HEK293 (cell line): ENCODE measurements at regions not wholly inside any gene's neighbourhood (a gene's known extent, or its start where the extent isn't known, plus 50 kb on each side); places are given as distances from the start of the nearest gene placed in this dataset.

Experiments
- CTCF ChIA-PET: fragments of 350-600 bp; formaldehyde crosslinking; extraction: SDS; loops from one replicate; lab custom pipeline; 2021; ENCODE audit warnings: antibody characterized with exemption; lab: Yijun Ruan, JAX
- POLR2A ChIA-PET: fragments of 300-600 bp; formaldehyde crosslinking; extraction: SDS; loops from one replicate; lab custom pipeline; 2020; ENCODE audit warnings: antibody characterized with exemption, inconsistent platforms; lab: Yijun Ruan, JAX
- H3K27ac ChIP-seq: fragments of 200-500 bp; sonication (Bioruptor generic); 2 replicates; pipeline ENCODE4 v1.5.1; 2014; ENCODE audit warnings: low read depth, low read length, control low read depth, inconsistent platforms; ENCODE audit errors: extremely low read depth
- H3K36me3 ChIP-seq, 2 experiments: fragments of 200-500 bp in 1 of 2; sonication (Bioruptor generic) in 1 of 2; 1 replicate in 1 of 2; 2 replicates in 1 of 2; pipeline ENCODE4 v1.5.1; 2014 to 2017; ENCODE audit warnings: inconsistent platforms in 2 of 2, low read length in 2 of 2; ENCODE audit not compliant: control insufficient read depth in 2 of 2, insufficient read depth in 1 of 2
- H3K4me1 ChIP-seq: fragments of 200-500 bp; sonication (Bioruptor generic); 2 replicates; pipeline ENCODE4 v1.5.1; 2014; ENCODE audit warnings: mild to moderate bottlenecking, low read length, inconsistent platforms; ENCODE audit not compliant: control insufficient read depth, insufficient read depth
- H3K4me3 ChIP-seq: 2 replicates; pipeline ENCODE4 v1.5.1; 2011; ENCODE audit warnings: low read depth, mild to moderate bottlenecking, control low read depth, low read length, moderate library complexity
- H3K9me3 ChIP-seq: fragments of 200-500 bp; sonication (Bioruptor generic); 2 replicates; pipeline ENCODE4 v1.5.1; 2014; ENCODE audit warnings: low read depth, low read length, inconsistent platforms; ENCODE audit not compliant: control insufficient read depth, insufficient read depth
- INSM2 ChIP-seq: fragments of 450-650 bp; formaldehyde crosslinking; IDR thresholded peaks from 2 replicates; pipeline ENCODE4 v1.5.1; 2016; ENCODE audit warnings: missing biosample characterization, missing genetic modification characterization
- KLF16 ChIP-seq: fragments of 450-650 bp; formaldehyde crosslinking; IDR thresholded peaks from 2 replicates; pipeline ENCODE4 v1.5.1; 2017; ENCODE audit warnings: missing biosample characterization, missing genetic modification characterization
- KLF8 ChIP-seq: fragments of 450-650 bp; formaldehyde crosslinking; IDR thresholded peaks from 2 replicates; pipeline ENCODE4 v1.5.1; 2016; ENCODE audit warnings: missing biosample characterization, missing genetic modification characterization
- ZBTB11 ChIP-seq: fragments of 450-650 bp; formaldehyde crosslinking; conservative IDR thresholded peaks from 2 replicates; pipeline ENCODE4 v1.5.1; 2016; ENCODE audit warnings: low read depth, missing biosample characterization, missing genetic modification characterization
- ZBTB20 ChIP-seq: fragments of 450-650 bp; formaldehyde crosslinking; IDR thresholded peaks from 2 replicates; pipeline ENCODE4 v1.5.1; 2016; ENCODE audit warnings: missing biosample characterization, missing genetic modification characterization
- ZBTB26 ChIP-seq: fragments of 450-650 bp; formaldehyde crosslinking; optimal IDR thresholded peaks from 2 replicates; pipeline ENCODE3; 2016; ENCODE audit warnings: missing biosample characterization, mild to moderate bottlenecking, missing genetic modification characterization
- ZBTB8A ChIP-seq: fragments of 450-650 bp; formaldehyde crosslinking; IDR thresholded peaks from 2 replicates; pipeline ENCODE4 v1.5.1; 2016; ENCODE audit warnings: missing biosample characterization, missing genetic modification characterization
- ZIC2 ChIP-seq: fragments of 450-650 bp; formaldehyde crosslinking; IDR thresholded peaks from 2 replicates; pipeline ENCODE4 v1.5.1; 2016; ENCODE audit warnings: missing biosample characterization, missing genetic modification characterization
- ZNF157 ChIP-seq: fragments of 450-650 bp; formaldehyde crosslinking; IDR thresholded peaks from 2 replicates; pipeline ENCODE4 v1.5.1; 2016; ENCODE audit warnings: missing biosample characterization, missing genetic modification characterization
- ZNF23 ChIP-seq: fragments of 450-650 bp; formaldehyde crosslinking; IDR thresholded peaks from 2 replicates; pipeline ENCODE4 v1.5.1; 2016; ENCODE audit warnings: missing biosample characterization, missing genetic modification characterization, borderline replicate concordance
- ZNF280C ChIP-seq: fragments of 450-650 bp; formaldehyde crosslinking; IDR thresholded peaks from 2 replicates; pipeline ENCODE4 v1.5.1; 2016; ENCODE audit warnings: missing biosample characterization, missing genetic modification characterization
- ZNF324 ChIP-seq: fragments of 450-650 bp; formaldehyde crosslinking; IDR thresholded peaks from 2 replicates; pipeline ENCODE4 v1.5.1; 2016; ENCODE audit warnings: missing biosample characterization, missing genetic modification characterization
- ZNF37A ChIP-seq: fragments of 450-650 bp; IDR thresholded peaks from 2 replicates; pipeline ENCODE4 v1.5.1; 2018; ENCODE audit warnings: missing biosample characterization, missing genetic modification characterization
- ZNF473 ChIP-seq: fragments of 450-650 bp; formaldehyde crosslinking; IDR thresholded peaks from 2 replicates; pipeline ENCODE4 v1.5.1; 2017; ENCODE audit warnings: missing biosample characterization, missing genetic modification characterization
- ZNF48 ChIP-seq: fragments of 450-650 bp; formaldehyde crosslinking; IDR thresholded peaks from 2 replicates; pipeline ENCODE4 v1.5.1; 2016; ENCODE audit warnings: missing biosample characterization, missing genetic modification characterization
- ZNF600 ChIP-seq: fragments of 450-650 bp; formaldehyde crosslinking; IDR thresholded peaks from 2 replicates; pipeline ENCODE4 v1.5.1; 2016; ENCODE audit warnings: missing biosample characterization, missing genetic modification characterization
- ZNF768 ChIP-seq: fragments of 450-650 bp; formaldehyde crosslinking; IDR thresholded peaks from 2 replicates; pipeline ENCODE4 v1.5.1; 2018; ENCODE audit warnings: missing biosample characterization, mild to moderate bottlenecking, missing genetic modification characterization
- ZNF785 ChIP-seq: fragments of 450-650 bp; formaldehyde crosslinking; IDR thresholded peaks from 2 replicates; pipeline ENCODE4 v1.5.1; 2016; ENCODE audit warnings: missing biosample characterization, missing genetic modification characterization
- ZNF830 ChIP-seq: fragments of 450-650 bp; IDR thresholded peaks from 2 replicates; pipeline ENCODE4 v1.5.0; 2018; ENCODE audit warnings: missing biosample characterization, missing genetic modification characterization, low read depth, mild to moderate bottlenecking, moderate library complexity
- ZSCAN4 ChIP-seq: fragments of 450-650 bp; formaldehyde crosslinking; IDR thresholded peaks from 2 replicates; pipeline ENCODE4 v1.5.1; 2017; ENCODE audit warnings: missing biosample characterization, missing genetic modification characterization
- TF ChIP-seq, protein P1 (sequence below): fragments of 450-650 bp; formaldehyde crosslinking; IDR thresholded peaks from 2 replicates; pipeline ENCODE4 v1.5.1; 2016; ENCODE audit warnings: missing biosample characterization, missing genetic modification characterization

DNA sequence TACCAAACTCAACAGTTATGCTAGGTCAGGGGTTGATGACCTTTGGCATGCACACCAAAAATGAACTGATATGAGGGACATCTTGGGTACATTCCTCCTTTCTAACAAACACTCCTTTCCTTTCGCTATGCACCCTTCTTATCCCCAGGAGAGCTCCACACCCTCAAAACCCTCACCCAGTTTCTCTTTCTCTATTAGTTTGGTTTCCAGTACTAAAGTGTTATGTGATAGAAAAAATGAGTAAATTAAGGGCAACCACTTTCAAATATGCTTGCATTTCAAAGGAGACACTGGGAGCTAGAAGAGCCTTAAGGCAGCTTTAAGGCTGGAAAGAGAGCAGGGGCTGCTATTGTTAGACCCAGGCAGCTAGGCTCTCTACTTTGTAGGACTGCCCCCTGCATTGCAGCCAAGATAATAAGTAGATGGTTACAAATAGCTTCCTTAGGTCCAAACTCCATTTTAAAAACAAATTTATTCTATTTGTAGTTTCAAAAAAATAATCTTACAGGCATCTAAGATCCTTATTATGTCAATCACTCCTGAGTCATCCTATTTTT, 244.3 kb downstream of the ZIC1 start (continued):
- TF ChIP-seq ZSCAN4 (tag by site-specific recombination), result no peak
- no peak for TF ChIP-seq ZNF768 (tag by site-specific recombination)

- no peaks in the 10 kb centered on the region for H3K9me3 ChIP-seq
- H3K36me3 ChIP-seq, result no peaks in the 10 kb centered on the region
- ChIA-PET CTCF (no interaction called here), POLR2A (no interaction called here)
- no peaks in the 10 kb centered on the region for H3K4me1 ChIP-seq
- H3K4me3 ChIP-seq, result no peak overlapping the region
- H3K27ac ChIP-seq, result no peak overlapping the region
- TF ChIP-seq ZNF23 (tag by site-specific recombination) (no peak), ZNF48 (tag by site-specific recombination) (no peak), ZIC2 (tag by site-specific recombination) (no peak), KLF8 (tag by site-specific recombination) (no peak), ZNF830 (tag by site-specific recombination) (no peak), ZBTB11 (tag by site-specific recombination) (no peak), INSM2 (no peak), KLF16 (tag by site-specific recombination) (no peak), ZBTB20 (tag by site-specific recombination) (no peak), ZNF280C (tag by site-specific recombination) (no peak), ZNF785 (no peak), ZNF324 (no peak), ZBTB8A (no peak), ZBTB26 (tag by site-specific recombination) (no peak), ZNF157 (tag by site-specific recombination) (no peak), ZNF473 (tag by site-specific recombination) (no peak), ZNF600 (tag by site-specific recombination) (no peak), ZNF37A (no peak)
- TF ChIP-seq, protein P1, sequence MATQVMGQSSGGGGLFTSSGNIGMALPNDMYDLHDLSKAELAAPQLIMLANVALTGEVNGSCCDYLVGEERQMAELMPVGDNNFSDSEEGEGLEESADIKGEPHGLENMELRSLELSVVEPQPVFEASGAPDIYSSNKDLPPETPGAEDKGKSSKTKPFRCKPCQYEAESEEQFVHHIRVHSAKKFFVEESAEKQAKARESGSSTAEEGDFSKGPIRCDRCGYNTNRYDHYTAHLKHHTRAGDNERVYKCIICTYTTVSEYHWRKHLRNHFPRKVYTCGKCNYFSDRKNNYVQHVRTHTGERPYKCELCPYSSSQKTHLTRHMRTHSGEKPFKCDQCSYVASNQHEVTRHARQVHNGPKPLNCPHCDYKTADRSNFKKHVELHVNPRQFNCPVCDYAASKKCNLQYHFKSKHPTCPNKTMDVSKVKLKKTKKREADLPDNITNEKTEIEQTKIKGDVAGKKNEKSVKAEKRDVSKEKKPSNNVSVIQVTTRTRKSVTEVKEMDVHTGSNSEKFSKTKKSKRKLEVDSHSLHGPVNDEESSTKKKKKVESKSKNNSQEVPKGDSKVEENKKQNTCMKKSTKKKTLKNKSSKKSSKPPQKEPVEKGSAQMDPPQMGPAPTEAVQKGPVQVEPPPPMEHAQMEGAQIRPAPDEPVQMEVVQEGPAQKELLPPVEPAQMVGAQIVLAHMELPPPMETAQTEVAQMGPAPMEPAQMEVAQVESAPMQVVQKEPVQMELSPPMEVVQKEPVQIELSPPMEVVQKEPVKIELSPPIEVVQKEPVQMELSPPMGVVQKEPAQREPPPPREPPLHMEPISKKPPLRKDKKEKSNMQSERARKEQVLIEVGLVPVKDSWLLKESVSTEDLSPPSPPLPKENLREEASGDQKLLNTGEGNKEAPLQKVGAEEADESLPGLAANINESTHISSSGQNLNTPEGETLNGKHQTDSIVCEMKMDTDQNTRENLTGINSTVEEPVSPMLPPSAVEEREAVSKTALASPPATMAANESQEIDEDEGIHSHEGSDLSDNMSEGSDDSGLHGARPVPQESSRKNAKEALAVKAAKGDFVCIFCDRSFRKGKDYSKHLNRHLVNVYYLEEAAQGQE (tag by site-specific recombination), result no peak
These were observed 245.7 kb downstream of the ZIC1 start for GRCh38 chr3:147654827-147655226.
